H1 (cell line): ENCODE measurements at regions not wholly inside any gene's neighbourhood (a gene's known extent, or its start where the extent isn't known, plus 50 kb on each side); places are given as distances from the start of the nearest gene placed in this dataset.

Source experiments
- CTCF ChIA-PET: fragments of 300-600 bp; sonication (Branson Sonifier 250); formaldehyde crosslinking; loops from one replicate; lab custom pipeline; 2021; ENCODE audit not compliant: partially characterized antibody; lab: Charles Lee
- POLR2A ChIA-PET: fragments of 300-600 bp; sonication (Branson Sonifier 250); formaldehyde crosslinking; loops from one replicate; lab custom pipeline; 2021; ENCODE audit warnings: inconsistent platforms; ENCODE audit not compliant: partially characterized antibody; lab: Charles Lee
- DNase-seq, 2 experiments: peaks; one replicate each; pipeline versions ENCODE4 v3.0.0 to v3.0.0-alpha.2; 2010 to 2022; ENCODE audit warnings: low spot score in 2 of 2, low read depth in 1 of 2, mixed read lengths in 1 of 2
- FAIRE-seq: peaks from 2 replicates; lab custom pipeline; 2011; peaks lifted over from hg19 to GRCh38; lab: Jason Lieb, UNC
- H2AFZ ChIP-seq: 2 replicates; pipeline ENCODE4 v1.8.1; 2012; ENCODE audit warnings: low read length, inconsistent platforms
- H2AK5ac ChIP-seq: 2 replicates; pipeline ENCODE4 v1.6.1; 2013; ENCODE audit warnings: low read depth, low read length
- H2BK120ac ChIP-seq: replicated peaks from 2 replicates; pipeline ENCODE3; 2013; ENCODE audit warnings: low read depth, low read length, inconsistent platforms
- H2BK12ac ChIP-seq: 2 replicates; pipeline ENCODE4 v1.6.1; 2013; ENCODE audit warnings: low read depth, low read length
- H2BK15ac ChIP-seq: 2 replicates; pipeline ENCODE4 v1.6.1; 2013; ENCODE audit warnings: low read length
- H2BK20ac ChIP-seq: 2 replicates; pipeline ENCODE4 v1.6.1; 2013; ENCODE audit warnings: low read length
- H2BK5ac ChIP-seq: 2 replicates; pipeline ENCODE4 v1.6.1; 2013; ENCODE audit warnings: low read depth, low read length
- H3K14ac ChIP-seq: 2 replicates; pipeline ENCODE4 v1.6.1; 2013; ENCODE audit warnings: inconsistent platforms; ENCODE audit not compliant: insufficient read length
- H3K18ac ChIP-seq: 2 replicates; pipeline ENCODE4 v1.6.1; 2013; ENCODE audit warnings: low read length; ENCODE audit errors: extremely low read depth
- H3K23ac ChIP-seq: 2 replicates; pipeline ENCODE4 v1.6.1; 2013; ENCODE audit warnings: inconsistent platforms; ENCODE audit not compliant: insufficient read length
- H3K23me2 ChIP-seq: 2 replicates; pipeline ENCODE4 v1.6.1; 2013; ENCODE audit warnings: low read depth, low read length
- H3K27ac ChIP-seq: 2 replicates; pipeline ENCODE4 v1.6.1; 2011; ENCODE audit warnings: low read depth, low read length, inconsistent platforms
- H3K27me3 ChIP-seq, 4 experiments: replicated peaks in 1 of 4; 1 replicate in 1 of 4; 2 replicates in 3 of 4; pipeline versions ENCODE4 v1.6.1 to v1.8.1; 2011 to 2013; ENCODE audit warnings: low read length in 3 of 4, mild to moderate bottlenecking in 3 of 4, inconsistent platforms in 2 of 4, mixed read lengths in 2 of 4, moderate library complexity in 1 of 4; ENCODE audit not compliant: control insufficient read depth in 3 of 4, insufficient read depth in 3 of 4; ENCODE audit errors: extremely low read depth in 1 of 4
- H3K36me3 ChIP-seq, 4 experiments: 2 replicates each; pipeline versions ENCODE4 v1.6.1 to v1.8.1; 2011 to 2013; ENCODE audit warnings: mild to moderate bottlenecking in 4 of 4, low read length in 3 of 4, moderate library complexity in 2 of 4, control low read depth in 1 of 4, inconsistent platforms in 1 of 4; ENCODE audit not compliant: insufficient read depth in 4 of 4, control insufficient read depth in 2 of 4
- H3K4ac ChIP-seq: replicated peaks from 2 replicates; pipeline ENCODE3; 2013; ENCODE audit warnings: low read length, low read depth, mixed read lengths, inconsistent platforms; ENCODE audit not compliant: insufficient read length
- H3K4me1 ChIP-seq, 4 experiments: replicated peaks in 1 of 4; 1 replicate in 1 of 4; 2 replicates in 3 of 4; pipeline versions ENCODE4 v1.6.1 to v1.8.1; 2011 to 2013; ENCODE audit warnings: low read length in 3 of 4, inconsistent platforms in 2 of 4, mixed read lengths in 1 of 4; ENCODE audit not compliant: insufficient read depth in 4 of 4, control insufficient read depth in 3 of 4
- H3K4me2 ChIP-seq, 2 experiments: 2 replicates each; pipeline versions ENCODE4 v1.6.1 to v1.8.1; 2011 to 2013; ENCODE audit warnings: low read depth in 2 of 2, low read length in 2 of 2, control low read depth in 1 of 2, inconsistent platforms in 1 of 2, mild to moderate bottlenecking in 1 of 2; ENCODE audit not compliant: insufficient read depth in 1 of 2
- H3K4me3 ChIP-seq, 4 experiments: fragments of 200-600, 300-600 bp in 1 of 4; sonication (generic), shearing (Covaris generic), sonication (Bioruptor Twin) in 1 of 4; 2 replicates each; pipeline versions ENCODE4 v1.5.1 to v1.8.1; 2011 to 2016; ENCODE audit warnings: low read length in 4 of 4, low read depth in 3 of 4, control low read depth in 2 of 4, inconsistent platforms in 2 of 4, mild to moderate bottlenecking in 2 of 4, mixed read lengths in 1 of 4, moderate library complexity in 1 of 4; ENCODE audit not compliant: insufficient read depth in 2 of 4; ENCODE audit errors: extremely low read depth in 1 of 4
- H3K56ac ChIP-seq: replicated peaks from 2 replicates; pipeline ENCODE3; 2013; ENCODE audit warnings: low read depth, mild to moderate bottlenecking, mixed read lengths, low read length, inconsistent platforms; ENCODE audit not compliant: insufficient read length
- H3K79me1 ChIP-seq: 2 replicates; pipeline ENCODE4 v1.6.1; 2013; ENCODE audit warnings: low read depth, low read length, control low read depth
- H3K79me2 ChIP-seq, 2 experiments: 2 replicates each; pipeline versions ENCODE4 v1.6.1 to v1.8.1; 2012 to 2013; ENCODE audit warnings: low read length in 2 of 2, mild to moderate bottlenecking in 2 of 2, inconsistent platforms in 1 of 2; ENCODE audit not compliant: insufficient read depth in 2 of 2, control insufficient read depth in 1 of 2
- H3K9ac ChIP-seq, 4 experiments: replicated peaks in 1 of 4; 1 replicate in 1 of 4; 2 replicates in 3 of 4; pipeline versions ENCODE4 v1.6.1 to v1.8.1; 2011 to 2013; ENCODE audit warnings: low read depth in 3 of 4, low read length in 3 of 4, control low read depth in 2 of 4, mild to moderate bottlenecking in 2 of 4, moderate library complexity in 2 of 4, inconsistent platforms in 1 of 4; ENCODE audit errors: extremely low read depth in 1 of 4
- H3K9me3 ChIP-seq, 2 experiments: 2 replicates each; pipeline versions ENCODE4 v1.6.1 to v1.8.1; 2012 to 2013; ENCODE audit warnings: mild to moderate bottlenecking in 2 of 2, moderate library complexity in 2 of 2, control low read depth in 1 of 2, inconsistent platforms in 1 of 2, low read depth in 1 of 2, low read length in 1 of 2, mixed read lengths in 1 of 2; ENCODE audit not compliant: insufficient read depth in 2 of 2
- H4K20me1 ChIP-seq, 2 experiments: replicated peaks in 1 of 2; 2 replicates each; pipeline versions ENCODE3 to v1.8.1; 2011 to 2013; ENCODE audit warnings: inconsistent platforms in 2 of 2, low read length in 2 of 2, mild to moderate bottlenecking in 1 of 2; ENCODE audit not compliant: insufficient read depth in 2 of 2, control insufficient read depth in 1 of 2
- H4K5ac ChIP-seq: 2 replicates; pipeline ENCODE4 v1.6.1; 2013; ENCODE audit warnings: low read length, low read depth, mixed read lengths, inconsistent platforms; ENCODE audit not compliant: insufficient read length
- H4K8ac ChIP-seq: 2 replicates; pipeline ENCODE4 v1.8.0; 2013; ENCODE audit warnings: mild to moderate bottlenecking, moderate library complexity, low read length, inconsistent platforms; ENCODE audit not compliant: insufficient read depth; ENCODE audit errors: extremely low read depth
- H4K91ac ChIP-seq: replicated peaks from 2 replicates; pipeline ENCODE3; 2013; ENCODE audit warnings: low read length, mixed read lengths, inconsistent platforms; ENCODE audit not compliant: insufficient read length
- BACH1 ChIP-seq: IDR thresholded peaks from 2 replicates; pipeline ENCODE4 v1.6.1; 2012; ENCODE audit warnings: low read length, improper control_type of control experiment
- HDAC6 ChIP-seq: IDR thresholded peaks from one replicate; pipeline ENCODE4 v1.7.1; 2012; ENCODE audit warnings: low read depth, mild to moderate bottlenecking, inconsistent platforms, low read length, moderate library complexity
- JUN ChIP-seq: IDR thresholded peaks from 2 replicates; pipeline ENCODE4 v1.6.1; 2011; ENCODE audit warnings: low read depth, mild to moderate bottlenecking, improper control_type of control experiment, low read length
- NRF1 ChIP-seq: IDR thresholded peaks from 2 replicates; pipeline ENCODE4 v1.6.1; 2011; ENCODE audit warnings: mild to moderate bottlenecking, low read depth, low read length, improper control_type of control experiment
- POLR2AphosphoS5 ChIP-seq: IDR thresholded peaks from 2 replicates; pipeline ENCODE4 v1.6.1; 2011; ENCODE audit warnings: low read depth, low read length
- RAD21 ChIP-seq, 2 experiments: IDR thresholded peaks in 1 of 2; conservative IDR thresholded peaks in 1 of 2; 2 replicates each; pipeline ENCODE4 v1.6.1; 2011; ENCODE audit warnings: low read depth in 2 of 2, low read length in 2 of 2, improper control_type of control experiment in 1 of 2, inconsistent platforms in 1 of 2, mild to moderate bottlenecking in 1 of 2, moderate library complexity in 1 of 2
- RFX5 ChIP-seq: IDR thresholded peaks from 2 replicates; pipeline ENCODE4 v1.6.1; 2011; ENCODE audit warnings: low read depth, low read length, improper control_type of control experiment, borderline replicate concordance
- SIRT6 ChIP-seq: IDR thresholded peaks from one replicate; pipeline ENCODE4 v1.7.1; 2012; ENCODE audit warnings: low read length, inconsistent platforms
- SIX5 ChIP-seq: IDR thresholded peaks from 2 replicates; pipeline ENCODE4 v1.6.1; 2011; ENCODE audit warnings: mild to moderate bottlenecking, low read depth, low read length
- SP4 ChIP-seq: IDR thresholded peaks from 2 replicates; pipeline ENCODE4 v1.6.1; 2012; ENCODE audit warnings: low read length, inconsistent platforms
- TAF7 ChIP-seq: optimal IDR thresholded peaks from 2 replicates; pipeline ENCODE3; 2011; ENCODE audit warnings: low read depth, mild to moderate bottlenecking, inconsistent platforms, low read length, moderate library complexity, borderline replicate concordance
- YY1 ChIP-seq: IDR thresholded peaks from 2 replicates; pipeline ENCODE4 v1.6.1; 2011; ENCODE audit warnings: low read depth, mild to moderate bottlenecking, low read length
- WGBS, 2 experiments: shearing (Covaris generic) in 1 of 2; methylation state at CpG; one replicate each; pipeline versions ENCODE4 v1.1.6 to v1.1.7; 2013 to 2015; ENCODE audit warnings: low lambda C conversion rate in 2 of 2, mixed read lengths in 2 of 2, inconsistent platforms in 1 of 2, low coverage in 1 of 2, missing lambda C conversion rate in 1 of 2; ENCODE audit not compliant: insufficient replicate concordance in 2 of 2, insufficient coverage in 1 of 2, insufficient read length in 1 of 2; ENCODE audit errors: extremely low coverage in 1 of 2, missing lambda C conversion rate in 1 of 2; 5-methylcytosine and 5-hydroxymethylcytosine counted together

DNA sequence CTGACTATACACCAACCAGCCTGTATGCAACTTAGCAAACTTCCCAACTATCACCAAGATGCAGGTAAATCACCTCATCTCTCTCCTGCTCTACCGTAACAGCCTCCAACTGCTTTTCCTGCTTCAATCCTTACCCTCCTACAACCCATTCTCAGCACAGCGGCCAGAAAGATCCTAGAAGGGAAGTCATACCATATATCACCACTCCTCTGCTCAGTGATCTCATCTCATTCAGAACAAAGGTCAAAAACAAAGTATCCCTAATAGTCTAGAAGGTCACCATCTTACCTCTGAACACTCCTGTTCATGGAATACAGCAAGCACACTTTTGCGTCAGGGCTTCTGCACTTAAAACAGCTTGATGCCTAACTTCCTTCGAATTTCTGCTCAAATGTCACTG, 62.2 kb upstream of the RNF38 start:
- Histone ChIP-seq H2AFZ (no peak overlapping the region), H2AK5ac (no peak overlapping the region), H3K14ac (no peak overlapping the region), H2BK120ac (no peak overlapping the region), H2BK5ac (no peak overlapping the region), H2BK15ac (no peak overlapping the region), H2BK20ac (no peak overlapping the region), H3K18ac (no peak overlapping the region), H4K5ac (no peak overlapping the region), H3K36me3 (peaks cover 0 to 14% (median 2%) of the 10 kb centered on the region in 4 experiments; a peak in 3 of 8 replicates), H2BK12ac (no peak overlapping the region), H3K23ac (no peak overlapping the region), H3K9me3 (no peaks in the 10 kb centered on the region), H3K4me2 (no peak overlapping the region), H4K20me1 (peaks cover 0 to 3% of the 10 kb centered on the region in 2 experiments), H4K91ac (no peak overlapping the region), H3K27me3 (no peaks in the 10 kb centered on the region), H3K79me2 (peaks cover 5 to 81% of the 10 kb centered on the region in 2 experiments; a peak in 3 of 4 replicates), H3K4ac (no peak overlapping the region), H3K79me1 (no peaks in the 10 kb centered on the region)
- FAIRE-seq (no peak), DNase-seq (no peak)
- WGBS, 2 experiments: 80% methylated on average over 4 of the region's 4 CpGs; no CpG with 5 or more reads in 1 of the 2 experiments
- CTCF ChIA-PET: interaction anchor here (1.0 to 2.5 kb wide), 3 partner anchors 12 to 20 kb away, joined by 3 to 12 read pairs (median 3); no protein-coding TSS in a partner anchor
- TF ChIP-seq RFX5 (no peak), BACH1 (no peak), NRF1 (no peak), HDAC6 (no peak), SIX5 (no peak), SP4 (no peak), JUN (no peak), SIRT6 (no peak), TAF7 (no peak), RAD21 (IDR thresholded peaks at IDR 0.05 in 1 of 2, conservative IDR thresholded peaks at IDR 0.05 in 1 of 2; ENCODE audit: low read depth in 2 of 2, low read length in 2 of 2) (no peak), POLR2AphosphoS5 (no peak), YY1 (no peak)
- TF ChIP-seq, all 59 proteins: peak for 0
- no peak overlapping the region for H3K56ac ChIP-seq
- POLR2A ChIA-PET: interaction anchor here (0.6 to 0.7 kb wide), 2 partner anchors 31 to 616 kb away, joined by 3 read pairs; no protein-coding TSS in a partner anchor
- no peak overlapping the region for H4K8ac ChIP-seq
- no peaks in the 10 kb centered on the region for H3K23me2 ChIP-seq
- H3K4me3 ChIP-seq: no peak overlapping the region
- no peak overlapping the region for H3K27ac ChIP-seq
- H3K9ac ChIP-seq: no peak overlapping the region
- no peaks in the 10 kb centered on the region for H3K4me1 ChIP-seq
